ENCODE measurements at regions not wholly inside any gene's neighbourhood (a gene's known extent, or its start where the extent isn't known, plus 50 kb on each side); places are given as distances from the start of the nearest gene placed in this dataset.

DNA sequence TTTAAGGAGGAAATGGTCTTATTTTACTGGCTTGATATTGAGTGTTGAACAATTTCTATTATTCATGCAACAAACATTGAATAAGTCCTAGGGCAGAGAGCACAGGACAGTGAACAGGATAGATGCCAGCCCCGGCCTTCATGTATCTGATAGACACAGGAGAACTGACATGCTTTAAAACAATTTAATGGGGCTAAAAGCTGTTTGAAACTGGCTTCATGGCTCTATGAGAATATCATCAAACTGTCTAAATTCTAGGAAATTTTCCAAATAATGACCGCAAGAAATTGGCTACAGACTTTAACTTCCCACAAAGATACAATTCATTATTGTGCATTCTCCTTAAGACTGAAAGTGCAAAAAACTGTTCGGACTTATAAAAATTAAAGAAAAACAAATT is 69.0 kb downstream of the ID4 start:
- no peak for TF ChIP-seq POLR2A (IDR thresholded peaks at IDR 0.05)
- no peak for TF ChIP-seq EP300 (IDR thresholded peaks at IDR 0.05; ENCODE audit: low read depth)
